ENCODE measurements at regions not wholly inside any gene's neighbourhood (a gene's known extent, or its start where the extent isn't known, plus 50 kb on each side); places are given as distances from the start of the nearest gene placed in this dataset.

DNA sequence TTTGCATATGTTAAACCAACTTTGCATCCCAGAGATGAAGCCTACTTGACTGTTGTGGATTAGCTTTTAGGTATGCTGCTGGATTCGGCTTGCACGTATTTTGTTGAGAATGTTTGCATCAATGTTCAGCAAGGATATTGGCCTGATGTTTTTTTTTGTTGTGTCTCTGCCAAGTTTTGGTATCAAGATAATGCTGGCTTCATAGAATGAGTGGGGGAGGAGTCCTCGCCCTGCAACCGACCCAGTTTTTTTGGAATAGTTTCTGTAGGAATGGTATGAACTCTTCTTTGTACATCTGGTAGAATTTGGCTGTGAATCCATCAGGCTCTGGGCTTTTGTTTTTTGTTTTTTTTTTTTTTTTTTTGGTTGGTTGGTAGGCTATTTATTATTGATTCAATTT, 147.9 kb downstream of the AHR start:
- POLR2A ChIA-PET, result interaction anchor here (0.6 kb wide), 2 partner anchors 27 to 871 kb away, joined by 3 to 4 read pairs; no protein-coding TSS in a partner anchor
- intact Hi-C loops (cut with micrococcal nuclease), result no loop called here
- Mint-ChIP-seq H3K36me3 (ENCODE audit: insufficient read depth, unreplicated experiment) (no peaks in the 10 kb centered on the region), H3K4me3 (ENCODE audit: unreplicated experiment) (no peak overlapping the region), H3K27ac (ENCODE audit: low read depth, unreplicated experiment) (no peak overlapping the region), H3K4me1 (ENCODE audit: insufficient read depth, unreplicated experiment) (peaks cover 9% of the 10 kb centered on the region), H3K9me3 (ENCODE audit: unreplicated experiment) (peaks cover 21% of the 10 kb centered on the region), H3K27me3 (ENCODE audit: insufficient read depth, unreplicated experiment) (no peaks in the 10 kb centered on the region)
- no peak for DNase-seq (ENCODE audit: unreplicated experiment)
- TF ChIP-seq, protein P1, sequence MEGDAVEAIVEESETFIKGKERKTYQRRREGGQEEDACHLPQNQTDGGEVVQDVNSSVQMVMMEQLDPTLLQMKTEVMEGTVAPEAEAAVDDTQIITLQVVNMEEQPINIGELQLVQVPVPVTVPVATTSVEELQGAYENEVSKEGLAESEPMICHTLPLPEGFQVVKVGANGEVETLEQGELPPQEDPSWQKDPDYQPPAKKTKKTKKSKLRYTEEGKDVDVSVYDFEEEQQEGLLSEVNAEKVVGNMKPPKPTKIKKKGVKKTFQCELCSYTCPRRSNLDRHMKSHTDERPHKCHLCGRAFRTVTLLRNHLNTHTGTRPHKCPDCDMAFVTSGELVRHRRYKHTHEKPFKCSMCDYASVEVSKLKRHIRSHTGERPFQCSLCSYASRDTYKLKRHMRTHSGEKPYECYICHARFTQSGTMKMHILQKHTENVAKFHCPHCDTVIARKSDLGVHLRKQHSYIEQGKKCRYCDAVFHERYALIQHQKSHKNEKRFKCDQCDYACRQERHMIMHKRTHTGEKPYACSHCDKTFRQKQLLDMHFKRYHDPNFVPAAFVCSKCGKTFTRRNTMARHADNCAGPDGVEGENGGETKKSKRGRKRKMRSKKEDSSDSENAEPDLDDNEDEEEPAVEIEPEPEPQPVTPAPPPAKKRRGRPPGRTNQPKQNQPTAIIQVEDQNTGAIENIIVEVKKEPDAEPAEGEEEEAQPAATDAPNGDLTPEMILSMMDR (IDR thresholded peaks at IDR 0.05; ENCODE audit: unreplicated experiment), result no peak
- CTCF ChIA-PET, result interaction anchor here (0.9 kb wide), 1 partner anchor 17 kb away, joined by 3 read pairs; no protein-coding TSS in a partner anchor
- BruUV-seq (replicated peaks), result no TSS peak

DNA sequence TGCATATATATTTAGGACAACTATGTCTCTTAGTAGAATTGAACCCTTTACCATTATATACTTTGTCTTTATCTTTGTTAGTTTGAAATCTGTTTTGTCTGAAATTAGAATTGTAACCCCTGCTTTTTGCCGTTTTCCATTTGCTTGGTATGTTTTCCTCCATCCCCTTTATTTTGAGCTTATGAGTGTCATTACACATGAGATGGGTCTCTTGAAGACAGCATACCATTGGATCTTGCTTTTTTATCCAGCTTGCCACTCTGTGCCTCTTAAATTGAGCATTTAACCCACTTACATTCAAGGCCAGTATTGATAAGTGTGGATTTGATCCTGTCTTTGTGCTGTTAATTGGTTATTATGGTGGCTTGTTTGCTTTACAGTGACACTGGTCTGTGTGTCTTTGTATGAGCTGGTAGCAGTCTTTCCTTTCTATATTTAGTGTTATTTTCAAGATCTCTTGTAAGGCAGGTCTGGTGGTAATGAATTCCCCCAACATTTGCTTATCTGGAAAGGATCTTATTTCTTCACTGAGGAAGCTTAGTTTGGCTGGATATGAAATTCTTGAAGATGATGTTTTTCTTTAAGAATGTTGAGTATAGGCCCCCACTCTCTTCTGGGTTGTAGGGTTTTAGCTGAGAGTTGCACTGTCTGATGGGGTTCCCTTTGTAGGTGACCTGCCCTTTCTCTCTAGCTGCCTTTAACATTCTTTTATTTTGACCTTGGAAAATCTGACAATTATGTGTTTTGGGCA, 149.5 kb downstream of the AHR start:
- no peak for DNase-seq (ENCODE audit: unreplicated experiment)
- TF ChIP-seq, protein P1 (IDR thresholded peaks at IDR 0.05; ENCODE audit: unreplicated experiment), result no peak
- no TSS peak for BruUV-seq (replicated peaks)
- peaks cover 20% of the 10 kb centered on the region for H3K9me3 Mint-ChIP-seq (ENCODE audit: unreplicated experiment)
- CTCF ChIA-PET, result interaction anchor here (0.5 to 1.1 kb wide), 2 partner anchors 12 to 200 kb away, joined by 3 read pairs; no protein-coding TSS in a partner anchor
- peaks cover 9% of the 10 kb centered on the region for H3K4me1 Mint-ChIP-seq (ENCODE audit: insufficient read depth, unreplicated experiment)
- no peak overlapping the region for H3K4me3 Mint-ChIP-seq (ENCODE audit: unreplicated experiment)
- H3K36me3 Mint-ChIP-seq (ENCODE audit: insufficient read depth, unreplicated experiment), result no peaks in the 10 kb centered on the region
- H3K27me3 Mint-ChIP-seq (ENCODE audit: insufficient read depth, unreplicated experiment), result no peaks in the 10 kb centered on the region
- intact Hi-C loops (cut with micrococcal nuclease), result no loop called here
- POLR2A ChIA-PET, result no interaction called here
- H3K27ac Mint-ChIP-seq (ENCODE audit: low read depth, unreplicated experiment), result no peak overlapping the region

DNA sequence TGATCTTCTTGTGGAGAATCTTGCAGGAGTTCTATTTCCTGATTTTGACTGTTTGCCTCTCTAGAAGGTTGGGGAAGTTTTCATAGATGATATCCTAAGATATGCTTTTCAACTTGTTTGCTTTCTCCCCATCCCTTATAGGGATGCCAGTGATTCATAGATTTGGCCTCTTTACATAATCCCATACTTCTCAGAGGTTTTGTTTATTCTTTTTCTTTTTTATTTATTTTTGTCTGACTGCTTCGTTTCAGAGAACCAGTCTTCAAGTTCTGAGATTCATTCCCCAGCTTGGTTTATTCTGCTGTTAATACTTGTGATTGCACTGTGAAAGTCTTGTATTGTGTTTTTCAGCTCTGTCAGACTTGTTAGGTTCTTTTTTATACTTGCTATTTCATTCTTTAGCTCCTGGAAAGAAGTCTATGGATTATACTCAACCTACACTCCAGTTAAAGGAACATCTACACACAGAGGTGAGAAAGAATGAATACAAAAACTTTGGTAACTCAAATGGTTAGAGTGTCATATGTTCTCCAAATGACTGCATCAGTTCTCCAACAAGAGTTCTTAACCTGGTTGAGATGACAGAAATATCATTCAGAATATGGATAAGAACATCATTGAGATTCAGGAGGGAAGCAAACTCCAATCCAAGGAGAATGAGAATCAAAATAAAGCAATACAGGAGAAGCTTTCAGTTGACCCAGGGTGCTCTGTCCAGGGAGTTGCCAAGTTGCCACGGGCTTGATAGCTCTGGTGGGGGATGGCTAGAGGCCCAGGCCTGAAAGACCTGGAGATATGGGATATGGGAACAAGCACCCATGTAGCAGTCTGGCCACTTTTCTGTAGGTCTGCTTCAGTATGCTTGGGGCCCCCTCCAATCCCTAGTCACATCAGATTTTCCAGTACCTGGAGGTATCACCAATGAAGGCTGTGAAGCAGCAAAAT, 150.3 kb downstream of the AHR start:
- ChIA-PET POLR2A (no interaction called here), CTCF (interaction anchor here (0.5 to 0.6 kb wide), 3 partner anchors 10 to 199 kb away, joined by 3 read pairs; no protein-coding TSS in a partner anchor)
- TF ChIP-seq, protein P1 (IDR thresholded peaks at IDR 0.05; ENCODE audit: unreplicated experiment), result no peak
- intact Hi-C loops (cut with micrococcal nuclease), result no loop called here
- Mint-ChIP-seq H3K4me3 (ENCODE audit: unreplicated experiment) (no peak overlapping the region), H3K9me3 (ENCODE audit: unreplicated experiment) (peaks cover 16% of the 10 kb centered on the region), H3K36me3 (ENCODE audit: insufficient read depth, unreplicated experiment) (no peaks in the 10 kb centered on the region), H3K27me3 (ENCODE audit: insufficient read depth, unreplicated experiment) (no peaks in the 10 kb centered on the region), H3K27ac (ENCODE audit: low read depth, unreplicated experiment) (no peak overlapping the region), H3K4me1 (ENCODE audit: insufficient read depth, unreplicated experiment) (peaks cover 9% of the 10 kb centered on the region)
- no TSS peak for BruUV-seq (replicated peaks)
- DNase-seq (ENCODE audit: unreplicated experiment), result no peak

DNA sequence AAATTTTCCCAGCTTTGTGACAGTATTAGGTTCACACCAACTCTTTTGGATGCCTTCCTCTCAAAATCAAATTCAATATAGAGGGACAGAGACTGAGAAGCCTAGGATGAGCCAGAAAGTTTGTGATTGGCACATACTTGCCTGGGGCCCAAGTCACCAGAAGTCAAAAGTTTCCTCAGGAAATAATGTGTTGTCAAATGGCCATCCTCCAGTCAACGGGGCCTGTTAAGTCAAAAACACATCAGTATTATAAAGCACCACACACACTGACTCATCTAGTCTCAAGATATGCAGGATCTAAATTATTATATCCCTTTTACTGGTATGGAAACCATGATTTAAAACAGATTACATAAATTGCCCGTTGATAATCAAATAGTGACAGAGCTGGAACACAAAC, 158.1 kb downstream of the AHR start:
- Mint-ChIP-seq H3K27ac (ENCODE audit: low read depth, unreplicated experiment) (no peak overlapping the region), H3K36me3 (ENCODE audit: insufficient read depth, unreplicated experiment) (no peaks in the 10 kb centered on the region), H3K4me1 (ENCODE audit: insufficient read depth, unreplicated experiment) (peaks cover 2% of the 10 kb centered on the region), H3K4me3 (ENCODE audit: unreplicated experiment) (no peak overlapping the region), H3K9me3 (ENCODE audit: unreplicated experiment) (peaks cover 32% of the 10 kb centered on the region), H3K27me3 (ENCODE audit: insufficient read depth, unreplicated experiment) (no peaks in the 10 kb centered on the region)
- POLR2A ChIA-PET, result no interaction called here
- CTCF ChIA-PET, result no interaction called here
- intact Hi-C loops (cut with micrococcal nuclease), result no loop called here
- TF ChIP-seq, protein P1 (IDR thresholded peaks at IDR 0.05; ENCODE audit: unreplicated experiment), result no peak
- no peak for DNase-seq (ENCODE audit: unreplicated experiment)
- no TSS peak for BruUV-seq (replicated peaks)
